ENCODE measurements at regions not wholly inside any gene's neighbourhood (a gene's known extent, or its start where the extent isn't known, plus 50 kb on each side); places are given as distances from the start of the nearest gene placed in this dataset.

DNA sequence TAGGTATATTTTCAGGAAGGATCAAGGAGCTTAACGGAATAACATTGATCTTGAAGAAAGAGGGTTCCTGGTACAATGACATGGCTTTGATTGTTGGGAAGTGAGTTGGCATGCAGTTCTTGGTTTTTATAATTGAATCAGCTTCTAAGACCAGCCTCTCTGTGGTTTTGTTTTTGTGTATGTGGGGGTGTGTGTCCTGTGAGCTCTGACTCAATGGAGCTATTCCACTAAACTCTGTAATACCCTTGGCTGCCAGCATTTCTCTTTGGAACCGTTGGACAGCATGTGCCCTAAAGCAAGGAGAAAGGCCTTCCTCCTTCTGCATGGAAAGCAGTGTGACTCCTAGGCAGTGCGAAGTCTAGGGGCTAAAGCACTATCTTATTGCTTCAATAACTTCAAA lies 124.8 kb downstream of the EDEM1 start:
- TF ChIP-seq CTCF (IDR thresholded peaks at IDR 0.05) (no peak), POLR2A (IDR thresholded peaks at IDR 0.05) (no peak)

Data from Peyer's patch (tissue), 4 donors.